ENCODE measurements at regions not wholly inside any gene's neighbourhood (a gene's known extent, or its start where the extent isn't known, plus 50 kb on each side); places are given as distances from the start of the nearest gene placed in this dataset.
"Not testable (repeated sequence)": the region's sequence is repeated elsewhere in the genome, so short reads cannot be mapped to it uniquely, and the experiment has no call there.

GRCh38 chr1:68831281-68831680 is 334.4 kb upstream of the DEPDC1 start:
- H3K27me3 Mint-ChIP-seq, result no peaks in the 10 kb centered on the region
- peaks cover 15% of the 10 kb centered on the region for H3K9me3 Mint-ChIP-seq
- ATAC-seq (no peak), DNase-seq (no peak)
- no peak overlapping the region for H3K4me3 Mint-ChIP-seq
- CTCF ChIA-PET, result no interaction called here
- TF ChIP-seq CTCF (IDR thresholded peaks at IDR 0.05), result no peak
- POLR2A ChIA-PET, result no interaction called here
- H3K4me1 Mint-ChIP-seq (ENCODE audit: low read depth), result no peaks in the 10 kb centered on the region
- no peak overlapping the region for H3K27ac Mint-ChIP-seq
- intact Hi-C loops (cut with micrococcal nuclease), result no loop called here
- H3K36me3 Mint-ChIP-seq (ENCODE audit: low read depth), result no peaks in the 10 kb centered on the region

- H3K4me3 Mint-ChIP-seq, result no peak overlapping the region
- H3K27ac Mint-ChIP-seq, result no peak overlapping the region
- no peaks in the 10 kb centered on the region for H3K36me3 Mint-ChIP-seq (ENCODE audit: low read depth)
- ChIA-PET POLR2A (no interaction called here), CTCF (no interaction called here)
- H3K27me3 Mint-ChIP-seq, result no peaks in the 10 kb centered on the region
- no peaks in the 10 kb centered on the region for H3K4me1 Mint-ChIP-seq (ENCODE audit: low read depth)
- intact Hi-C loops (cut with micrococcal nuclease), result no loop called here
- peaks cover 4% of the 10 kb centered on the region for H3K9me3 Mint-ChIP-seq
- no peak for TF ChIP-seq CTCF (IDR thresholded peaks at IDR 0.05)
- DNase-seq (no peak), ATAC-seq (no peak)
Measured at GRCh38 chr1:68848017-68848416, 351.1 kb upstream of the DEPDC1 start.

- ATAC-seq (no peak), DNase-seq (no peak)
- TF ChIP-seq CTCF (IDR thresholded peaks at IDR 0.05), result no peak
- Mint-ChIP-seq H3K9me3 (peaks cover 7% of the 10 kb centered on the region), H3K36me3 (ENCODE audit: low read depth) (no peaks in the 10 kb centered on the region), H3K27me3 (no peaks in the 10 kb centered on the region), H3K27ac (no peak overlapping the region), H3K4me1 (ENCODE audit: low read depth) (no peaks in the 10 kb centered on the region), H3K4me3 (no peak overlapping the region)
- ChIA-PET CTCF (no interaction called here), POLR2A (no interaction called here)
- intact Hi-C loops (cut with micrococcal nuclease), result no loop called here
Measured at GRCh38 chr1:68868606-68869005, 371.7 kb upstream of the DEPDC1 start.

GRCh38 chr1:68873144-68873543 is 376.3 kb upstream of the DEPDC1 start:
- DNase-seq, result no peak
- H3K4me3 Mint-ChIP-seq, result no peak overlapping the region

GRCh38 chr1:68881330-68882194 is 384.7 kb upstream of the DEPDC1 start:
- POLR2A ChIA-PET; H3K27me3 Mint-ChIP-seq; ATAC-seq; H3K4me1 Mint-ChIP-seq (ENCODE audit: low read depth); H3K4me3 Mint-ChIP-seq; intact Hi-C loops (cut with micrococcal nuclease); H3K27ac Mint-ChIP-seq; DNase-seq; H3K9me3 Mint-ChIP-seq; H3K36me3 Mint-ChIP-seq (ENCODE audit: low read depth); CTCF ChIA-PET: not testable (repeated sequence)

More at GRCh38 chr1:68873144-68873543, 376.3 kb upstream of the DEPDC1 start:
- H3K9me3 Mint-ChIP-seq, result peaks cover 14% of the 10 kb centered on the region
- intact Hi-C loops (cut with micrococcal nuclease), result no loop called here
- no peak overlapping the region for H3K27ac Mint-ChIP-seq
- H3K4me1 Mint-ChIP-seq (ENCODE audit: low read depth), result no peaks in the 10 kb centered on the region
- H3K27me3 Mint-ChIP-seq, result no peaks in the 10 kb centered on the region
- TF ChIP-seq CTCF (IDR thresholded peaks at IDR 0.05), result no peak
- ChIA-PET CTCF (no interaction called here), POLR2A (no interaction called here)
- H3K36me3 Mint-ChIP-seq (ENCODE audit: low read depth), result no peaks in the 10 kb centered on the region
- ATAC-seq, result no peak
